ENCODE measurements at regions not wholly inside any gene's neighbourhood (a gene's known extent, or its start where the extent isn't known, plus 50 kb on each side); places are given as distances from the start of the nearest gene placed in this dataset.
A peak's percentile ranks its signal among the peaks of the same experiment; 100 is the strongest.

- Histone ChIP-seq H3K36me3 (ENCODE audit: insufficient read depth, low read depth, low read length) (no peaks in the 10 kb centered on the region), H3K27ac (ENCODE audit: low read length) (no peak overlapping the region), H3K9ac (ENCODE audit: low read depth, low read length) (no peak overlapping the region), H3K27me3 (ENCODE audit: insufficient read depth, low read length) (no peaks in the 10 kb centered on the region), H3K9me3 (ENCODE audit: insufficient read depth, low read depth, low read length) (no peaks in the 10 kb centered on the region), H3K4me1 (ENCODE audit: insufficient read depth, low read length) (no peaks in the 10 kb centered on the region), H3K4me3 (ENCODE audit: low read length) (no peak overlapping the region)
These were observed 181.8 kb downstream of the KATNAL1 start for GRCh38 chr13:30125422-30126073.

- no peak overlapping the region for H3K4me3 ChIP-seq (ENCODE audit: low read length)
- H3K4me1 ChIP-seq (ENCODE audit: insufficient read depth, low read length) = no peaks in the 10 kb centered on the region
- no peaks in the 10 kb centered on the region for H3K9me3 ChIP-seq (ENCODE audit: insufficient read depth, low read depth, low read length)
- no peaks in the 10 kb centered on the region for H3K36me3 ChIP-seq (ENCODE audit: insufficient read depth, low read depth, low read length)
- no peak overlapping the region for H3K27ac ChIP-seq (ENCODE audit: low read length)
- H3K27me3 ChIP-seq (ENCODE audit: insufficient read depth, low read length) = no peaks in the 10 kb centered on the region
- H3K9ac ChIP-seq (ENCODE audit: low read depth, low read length) = no peak overlapping the region
These were observed 183.1 kb downstream of the KATNAL1 start for GRCh38 chr13:30124131-30124768.

GRCh38 chr13:30123575-30123974 lies 183.8 kb downstream of the KATNAL1 start:
- no peak overlapping the region for H3K27ac ChIP-seq (ENCODE audit: low read length)
- no peak overlapping the region for H3K4me3 ChIP-seq (ENCODE audit: low read length)
- no peaks in the 10 kb centered on the region for H3K9me3 ChIP-seq (ENCODE audit: insufficient read depth, low read depth, low read length)
- H3K36me3 ChIP-seq (ENCODE audit: insufficient read depth, low read depth, low read length) = no peaks in the 10 kb centered on the region
- no peaks in the 10 kb centered on the region for H3K4me1 ChIP-seq (ENCODE audit: insufficient read depth, low read length)
- H3K9ac ChIP-seq (ENCODE audit: low read depth, low read length) = no peak overlapping the region
- no peaks in the 10 kb centered on the region for H3K27me3 ChIP-seq (ENCODE audit: insufficient read depth, low read length)

GRCh38 chr13:30121666-30122065 lies 185.7 kb downstream of the KATNAL1 start:
- no peaks in the 10 kb centered on the region for H3K36me3 ChIP-seq (ENCODE audit: insufficient read depth, low read depth, low read length)
- H3K9ac ChIP-seq (ENCODE audit: low read depth, low read length) = no peak overlapping the region
- H3K27me3 ChIP-seq (ENCODE audit: insufficient read depth, low read length) = no peaks in the 10 kb centered on the region
- no peaks in the 10 kb centered on the region for H3K4me1 ChIP-seq (ENCODE audit: insufficient read depth, low read length)
- no peak overlapping the region for H3K27ac ChIP-seq (ENCODE audit: low read length)
- no peaks in the 10 kb centered on the region for H3K9me3 ChIP-seq (ENCODE audit: insufficient read depth, low read depth, low read length)
- H3K4me3 ChIP-seq (ENCODE audit: low read length) = no peak overlapping the region

- Histone ChIP-seq H3K4me1 (ENCODE audit: insufficient read depth, low read length) (no peaks in the 10 kb centered on the region), H3K9me3 (ENCODE audit: insufficient read depth, low read depth, low read length) (no peaks in the 10 kb centered on the region), H3K36me3 (ENCODE audit: insufficient read depth, low read depth, low read length) (no peaks in the 10 kb centered on the region), H3K27me3 (ENCODE audit: insufficient read depth, low read length) (no peaks in the 10 kb centered on the region), H3K4me3 (ENCODE audit: low read length) (no peak overlapping the region), H3K9ac (ENCODE audit: low read depth, low read length) (no peak overlapping the region), H3K27ac (ENCODE audit: low read length) (no peak overlapping the region)
These were observed 186.1 kb downstream of the KATNAL1 start for GRCh38 chr13:30121244-30121643.

- Histone ChIP-seq H3K36me3 (ENCODE audit: insufficient read depth, low read depth, low read length) (no peaks in the 10 kb centered on the region), H3K9me3 (ENCODE audit: insufficient read depth, low read depth, low read length) (no peaks in the 10 kb centered on the region), H3K27ac (ENCODE audit: low read length) (no peak overlapping the region), H3K4me1 (ENCODE audit: insufficient read depth, low read length) (no peaks in the 10 kb centered on the region), H3K4me3 (ENCODE audit: low read length) (no peak overlapping the region), H3K27me3 (ENCODE audit: insufficient read depth, low read length) (no peaks in the 10 kb centered on the region), H3K9ac (ENCODE audit: low read depth, low read length) (no peak overlapping the region)
These were observed 187.1 kb downstream of the KATNAL1 start for GRCh38 chr13:30120133-30120822.

GRCh38 chr13:30119476-30119875 lies 187.9 kb downstream of the KATNAL1 start:
- Histone ChIP-seq H3K27ac (ENCODE audit: low read length) (no peak overlapping the region), H3K4me3 (ENCODE audit: low read length) (no peak overlapping the region), H3K9me3 (ENCODE audit: insufficient read depth, low read depth, low read length) (no peaks in the 10 kb centered on the region)

GRCh38 chr13:30116379-30116778 lies 191.0 kb downstream of the KATNAL1 start:
- Histone ChIP-seq H3K4me1 (ENCODE audit: insufficient read depth, low read length) (peaks cover 7% of the 10 kb centered on the region; the same call in 1 of the 2 replicates), H3K27ac (ENCODE audit: low read length) (no peak overlapping the region), H3K4me3 (ENCODE audit: low read length) (no peak overlapping the region), H3K27me3 (ENCODE audit: insufficient read depth, low read length) (peaks cover 21% of the 10 kb centered on the region), H3K36me3 (ENCODE audit: insufficient read depth, low read depth, low read length) (no peaks in the 10 kb centered on the region), H3K9me3 (ENCODE audit: insufficient read depth, low read depth, low read length) (no peaks in the 10 kb centered on the region), H3K9ac (ENCODE audit: low read depth, low read length) (no peak overlapping the region)

More at GRCh38 chr13:30119476-30119875, 187.9 kb downstream of the KATNAL1 start:
- no peak overlapping the region for H3K9ac ChIP-seq (ENCODE audit: low read depth, low read length)
- no peaks in the 10 kb centered on the region for H3K36me3 ChIP-seq (ENCODE audit: insufficient read depth, low read depth, low read length)
- no peaks in the 10 kb centered on the region for H3K4me1 ChIP-seq (ENCODE audit: insufficient read depth, low read length)
- H3K27me3 ChIP-seq (ENCODE audit: insufficient read depth, low read length) = no peaks in the 10 kb centered on the region; the same call in 1 of the 2 replicates

GRCh38 chr13:30115257-30115600 lies 192.1 kb downstream of the KATNAL1 start:
- H3K27ac ChIP-seq (ENCODE audit: low read length) = no peak overlapping the region
- H3K9me3 ChIP-seq (ENCODE audit: insufficient read depth, low read depth, low read length) = no peaks in the 10 kb centered on the region
- peaks cover 7% of the 10 kb centered on the region; the same call in 1 of the 2 replicates for H3K4me1 ChIP-seq (ENCODE audit: insufficient read depth, low read length)
- H3K9ac ChIP-seq (ENCODE audit: low read depth, low read length) = no peak overlapping the region
- H3K27me3 ChIP-seq (ENCODE audit: insufficient read depth, low read length) = peaks cover 21% of the 10 kb centered on the region
- no peaks in the 10 kb centered on the region for H3K36me3 ChIP-seq (ENCODE audit: insufficient read depth, low read depth, low read length)
- H3K4me3 ChIP-seq (ENCODE audit: low read length) = peak overlapping the region; percentile 64; the same call in 1 of the 2 replicates

GRCh38 chr13:30114571-30115256 lies 192.6 kb downstream of the KATNAL1 start:
- Histone ChIP-seq H3K4me3 (ENCODE audit: low read length) (peak overlapping the region; percentile 64), H3K9ac (ENCODE audit: low read depth, low read length) (peak overlapping the region; percentile 66; the same call in 1 of the 2 replicates), H3K27me3 (ENCODE audit: insufficient read depth, low read length) (peaks cover 21% of the 10 kb centered on the region), H3K27ac (ENCODE audit: low read length) (no peak overlapping the region), H3K9me3 (ENCODE audit: insufficient read depth, low read depth, low read length) (no peaks in the 10 kb centered on the region), H3K4me1 (ENCODE audit: insufficient read depth, low read length) (peaks cover 7% of the 10 kb centered on the region; the same call in 1 of the 2 replicates), H3K36me3 (ENCODE audit: insufficient read depth, low read depth, low read length) (no peaks in the 10 kb centered on the region)

GRCh38 chr13:30113983-30114570 lies 193.3 kb downstream of the KATNAL1 start:
- H3K27ac ChIP-seq (ENCODE audit: low read length) = no peak overlapping the region
- peak overlapping the region; percentile 64 for H3K4me3 ChIP-seq (ENCODE audit: low read length)

More at GRCh38 chr13:30113983-30114570, 193.3 kb downstream of the KATNAL1 start:
- peak overlapping the region; percentile 66; the same call in 1 of the 2 replicates for H3K9ac ChIP-seq (ENCODE audit: low read depth, low read length)
- H3K36me3 ChIP-seq (ENCODE audit: insufficient read depth, low read depth, low read length) = no peaks in the 10 kb centered on the region
- no peaks in the 10 kb centered on the region for H3K9me3 ChIP-seq (ENCODE audit: insufficient read depth, low read depth, low read length)
- peaks cover 7% of the 10 kb centered on the region; the same call in 1 of the 2 replicates for H3K4me1 ChIP-seq (ENCODE audit: insufficient read depth, low read length)
- H3K27me3 ChIP-seq (ENCODE audit: insufficient read depth, low read length) = peaks cover 21% of the 10 kb centered on the region

Measured in iPS-20b (cell line).